ENCODE measurements at regions not wholly inside any gene's neighbourhood (a gene's known extent, or its start where the extent isn't known, plus 50 kb on each side); places are given as distances from the start of the nearest gene placed in this dataset.

DNA sequence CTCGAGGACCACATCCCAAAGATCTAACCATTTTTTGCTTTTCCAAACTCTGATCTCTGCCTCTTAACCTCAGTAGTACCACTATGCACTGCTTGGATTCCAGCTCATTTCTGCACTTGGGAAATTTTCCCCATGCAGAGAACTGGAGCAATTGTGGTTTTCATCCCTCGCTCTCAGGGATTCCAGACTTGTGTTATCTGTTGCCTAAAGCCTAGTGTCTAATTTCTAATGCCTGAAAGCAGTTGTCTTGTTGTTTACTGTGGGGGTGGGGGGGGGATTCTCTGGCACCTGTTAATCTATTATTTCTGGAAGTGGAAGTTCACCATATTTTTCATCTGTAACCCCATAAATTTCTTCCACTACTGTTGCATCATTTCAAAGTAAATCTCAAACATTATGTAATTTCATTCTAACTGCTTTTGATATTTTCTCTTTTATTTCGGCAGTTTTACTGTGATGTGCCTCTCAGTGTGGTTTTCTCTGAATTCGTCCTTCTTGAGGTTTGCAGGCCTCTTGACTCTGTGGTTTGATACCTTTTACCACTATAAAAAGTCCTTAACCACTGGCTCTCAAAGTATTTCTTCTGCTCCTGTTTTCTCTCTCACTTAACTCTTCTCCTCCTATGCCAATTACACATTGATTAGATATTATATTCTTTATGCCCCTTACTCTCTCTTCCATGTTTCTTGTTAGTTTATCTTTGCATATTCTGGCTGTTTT is 205.6 kb upstream of the EOLA2 start:
- no peak for DNase-seq

DNA sequence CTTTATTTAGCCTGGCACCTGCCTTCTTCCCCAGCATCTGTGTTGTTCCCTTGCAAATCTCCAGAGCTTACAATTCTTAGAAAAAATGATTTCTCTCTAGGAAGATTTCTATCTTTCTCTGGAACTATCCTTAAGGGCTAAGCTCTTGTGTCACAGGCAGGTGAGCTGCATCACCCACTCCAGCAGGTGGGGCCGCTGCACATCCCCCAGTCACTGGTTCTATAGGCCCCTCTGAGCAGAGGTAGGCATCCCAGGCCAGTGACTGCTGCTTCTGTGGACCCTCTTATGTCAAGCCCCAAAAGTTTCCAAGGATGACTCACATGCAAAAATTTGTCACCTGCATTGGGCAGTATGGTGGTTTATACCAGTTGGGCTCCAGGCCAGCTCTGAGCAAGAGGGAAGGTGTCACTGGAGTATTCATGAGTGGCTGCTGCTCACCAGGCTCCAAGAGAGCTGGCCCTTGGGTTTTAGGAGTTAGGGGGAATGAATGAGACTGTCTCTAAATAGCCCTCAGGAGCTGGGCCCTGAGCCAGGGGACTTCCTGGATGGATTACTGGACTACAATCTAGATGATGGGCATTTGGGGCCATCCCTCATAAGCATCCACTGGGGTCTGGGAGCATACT is 208.1 kb upstream of the EOLA2 start:
- DNase-seq: no peak

DNA sequence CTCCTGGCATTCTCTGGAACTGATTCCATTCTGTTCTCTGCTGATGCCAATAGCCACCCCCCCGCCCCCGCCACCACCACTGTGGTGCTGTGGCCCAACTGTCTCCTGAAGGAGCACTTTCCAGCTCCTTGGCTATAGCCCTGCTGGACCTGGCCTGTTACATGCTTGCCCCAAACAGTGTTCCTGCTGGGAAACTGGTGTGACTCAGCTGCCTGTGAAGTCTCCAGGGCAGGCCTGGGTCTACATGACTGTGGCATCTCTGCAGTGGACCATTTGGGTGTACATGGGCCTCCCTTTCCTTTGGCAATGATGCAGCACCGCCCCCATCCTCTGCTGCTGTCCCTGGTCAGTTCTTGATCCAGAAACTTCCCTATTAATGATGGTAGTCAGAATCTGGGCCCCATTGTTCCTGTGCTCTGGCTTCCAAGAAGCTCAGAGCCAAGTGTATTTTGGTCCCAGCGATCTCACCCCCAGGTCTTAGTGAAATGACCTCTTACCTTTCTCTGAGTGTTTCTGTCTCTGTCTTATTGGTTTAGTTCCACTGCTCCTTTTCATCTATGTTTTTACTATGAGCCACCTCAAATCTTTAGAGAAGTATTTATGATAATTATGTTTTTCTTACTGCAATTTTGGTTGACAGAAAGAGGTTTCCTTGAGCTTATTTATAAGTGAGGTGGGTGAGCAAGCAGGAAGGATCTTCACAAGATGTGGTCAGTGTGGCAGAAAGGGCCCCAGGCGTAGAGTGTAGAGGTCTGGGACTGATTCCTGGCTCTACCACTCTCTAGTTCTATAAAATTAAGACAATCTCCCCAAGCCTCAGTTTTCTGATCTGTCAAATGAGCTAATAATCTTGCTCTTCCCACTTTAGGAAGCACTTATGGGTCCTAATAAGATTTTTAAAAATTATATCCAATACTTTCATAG is 210.7 kb upstream of the EOLA2 start:
- DNase-seq: no peak

DNA sequence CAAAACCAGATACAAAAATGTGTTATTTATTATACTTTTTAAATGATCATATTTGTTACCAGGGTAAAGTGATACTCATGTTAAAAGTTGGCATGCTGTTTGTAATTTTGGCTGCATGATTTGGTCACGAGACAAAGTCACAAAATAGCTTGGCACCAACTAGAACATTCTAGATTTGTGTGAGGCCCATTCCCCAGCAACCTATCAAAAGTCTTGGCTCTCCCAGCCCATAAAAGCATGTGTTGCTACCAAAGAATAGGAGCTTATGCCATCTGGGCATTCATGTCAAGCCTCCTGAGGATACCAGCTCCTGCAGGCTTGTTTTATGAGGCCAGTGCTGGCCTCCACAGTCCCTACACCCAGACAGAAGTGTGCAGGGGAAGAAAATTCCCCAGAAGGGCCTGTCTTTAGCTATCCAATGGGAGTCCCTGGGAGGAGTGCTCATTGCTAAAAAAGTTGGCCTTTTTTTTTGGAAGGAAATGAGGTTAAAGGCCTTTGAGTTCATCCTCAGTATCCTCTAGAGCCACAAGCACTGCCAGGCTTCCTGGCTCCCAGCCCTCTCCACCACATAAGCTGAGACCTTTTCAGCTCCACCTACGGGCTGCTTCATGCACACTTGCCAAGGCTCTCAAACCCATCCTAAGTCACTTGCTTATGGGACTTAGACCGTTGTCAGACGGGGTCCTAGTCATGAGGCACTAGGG is 211.9 kb upstream of the EOLA2 start:
- DNase-seq: no peak

DNA sequence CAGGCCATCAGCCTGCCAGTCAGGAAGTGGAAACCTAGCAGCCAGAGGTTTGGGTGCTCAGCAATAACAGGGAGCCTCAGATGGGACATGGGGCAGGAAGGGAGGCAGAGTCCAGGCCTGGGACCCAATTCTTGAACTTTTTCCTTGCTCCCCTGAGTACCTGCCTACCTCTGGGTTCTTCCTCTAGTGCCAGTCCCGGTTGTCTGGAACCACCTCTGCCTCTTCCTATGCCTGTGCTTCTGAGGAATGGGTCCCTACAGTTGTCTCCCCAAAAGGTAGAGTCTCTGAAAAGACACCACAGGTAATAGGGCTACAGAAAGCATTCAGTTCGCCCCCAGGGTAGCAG is 212.4 kb upstream of the MAMLD1 start:
- DNase-seq: no peak

DNA sequence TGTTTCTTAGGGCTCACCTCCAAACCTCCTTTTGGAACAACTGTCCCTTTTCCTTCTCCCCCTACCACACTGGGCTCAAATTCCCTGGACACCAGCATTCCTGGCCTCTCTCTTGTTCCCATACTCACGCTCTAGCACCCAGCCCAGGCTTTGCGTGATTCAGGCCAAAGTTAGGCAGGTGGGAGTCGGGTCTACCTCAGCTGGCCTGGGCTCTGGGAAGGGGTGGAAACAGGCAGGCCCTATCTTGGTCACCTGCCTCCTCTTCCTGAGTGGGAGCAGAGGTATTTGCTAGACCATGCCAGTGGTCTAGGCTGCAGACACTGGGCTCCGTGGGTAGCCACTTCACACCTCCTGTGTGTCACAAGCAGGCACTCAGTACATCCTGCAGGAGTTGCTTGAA is 211.1 kb upstream of the MAMLD1 start:
- DNase-seq: no peak

DNA sequence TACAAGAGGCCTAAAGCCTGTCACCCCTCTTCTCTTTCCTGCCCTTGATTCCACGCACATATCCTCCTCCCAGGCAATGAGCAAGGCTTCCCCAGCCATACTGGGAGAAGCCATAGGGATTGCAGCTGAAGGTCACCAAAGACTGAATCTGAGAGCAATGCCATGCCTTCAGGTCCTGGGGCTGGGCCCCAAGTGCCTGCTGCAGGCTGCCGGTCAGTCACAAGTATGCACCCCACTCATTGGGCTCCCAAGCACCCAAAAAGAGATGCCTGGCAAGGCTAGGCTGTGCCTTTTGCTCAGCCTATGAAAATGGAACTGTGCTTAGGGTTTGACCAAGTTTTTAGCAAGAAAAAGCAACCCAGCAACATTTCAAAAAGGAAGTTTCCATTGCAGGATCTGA is 210.6 kb upstream of the MAMLD1 start:
- no peak for DNase-seq

DNA sequence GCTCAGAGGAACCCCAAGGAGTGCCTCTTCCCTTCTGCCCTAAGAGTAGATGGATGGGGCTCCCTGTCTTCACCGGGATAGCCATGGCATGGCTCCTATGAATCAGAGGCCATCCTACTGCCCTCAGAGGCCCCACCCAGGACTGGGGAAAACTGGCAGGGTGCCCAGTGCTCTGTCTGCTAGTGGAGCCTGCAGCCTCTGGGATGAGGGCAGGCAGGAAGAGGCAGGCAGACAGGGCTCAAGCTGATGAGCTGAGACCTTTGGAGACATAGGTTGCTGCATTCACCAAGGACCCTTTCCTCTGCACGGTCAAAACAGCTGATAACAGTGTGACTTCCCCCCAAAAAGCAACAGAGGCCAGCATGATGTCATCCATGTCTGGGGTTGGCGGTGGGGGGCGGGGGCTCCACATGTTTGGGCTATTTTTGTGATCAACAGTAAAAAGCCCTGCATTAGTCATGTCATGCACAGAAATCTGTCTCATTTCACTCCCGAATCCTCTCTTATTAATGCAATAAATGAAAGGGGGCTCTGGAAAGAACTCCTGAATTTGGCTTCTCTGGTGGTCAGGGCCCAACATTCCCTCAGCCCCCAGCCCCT is 207.6 kb upstream of the MAMLD1 start:
- DNase-seq: no peak

DNA sequence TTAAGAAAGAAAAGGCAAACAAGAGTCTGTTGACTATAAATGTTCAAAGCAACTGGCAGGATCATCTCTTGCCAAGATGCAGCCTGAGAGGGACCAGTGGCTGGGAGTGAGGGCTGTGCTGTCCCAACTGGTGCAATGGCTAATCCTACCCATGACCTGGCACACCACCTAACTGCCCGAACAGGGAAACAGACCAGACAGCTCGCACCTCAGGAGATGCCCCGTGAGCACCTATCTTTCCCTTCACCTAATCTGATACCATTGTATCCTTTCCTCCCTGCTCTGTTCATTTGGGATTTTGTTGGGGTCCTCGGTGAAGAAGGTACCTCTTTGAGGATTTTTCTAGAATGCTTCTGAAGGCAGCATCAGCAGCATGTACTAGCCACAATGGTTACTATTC is 206.5 kb upstream of the MAMLD1 start:
- DNase-seq: no peak

DNA sequence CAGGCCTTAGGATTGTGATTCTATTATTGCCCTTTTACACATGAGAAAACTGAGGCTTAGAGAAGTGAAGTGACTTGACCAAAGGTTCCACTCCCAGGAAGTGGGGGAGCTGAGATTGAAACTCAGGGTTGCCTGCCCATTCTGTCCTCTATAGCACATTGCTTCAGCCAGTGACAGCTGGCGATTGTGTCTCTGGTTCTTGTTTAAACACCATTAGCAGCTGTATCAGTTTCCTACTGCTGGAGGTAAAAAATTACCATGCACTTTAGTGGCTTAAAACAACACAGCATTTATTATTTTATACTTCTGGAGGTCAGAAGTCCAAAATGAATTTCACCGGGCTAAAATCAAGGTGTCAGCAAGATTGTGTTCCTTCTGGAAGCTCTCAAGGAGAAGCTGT is 205.8 kb upstream of the MAMLD1 start:
- DNase-seq: no peak

DNA sequence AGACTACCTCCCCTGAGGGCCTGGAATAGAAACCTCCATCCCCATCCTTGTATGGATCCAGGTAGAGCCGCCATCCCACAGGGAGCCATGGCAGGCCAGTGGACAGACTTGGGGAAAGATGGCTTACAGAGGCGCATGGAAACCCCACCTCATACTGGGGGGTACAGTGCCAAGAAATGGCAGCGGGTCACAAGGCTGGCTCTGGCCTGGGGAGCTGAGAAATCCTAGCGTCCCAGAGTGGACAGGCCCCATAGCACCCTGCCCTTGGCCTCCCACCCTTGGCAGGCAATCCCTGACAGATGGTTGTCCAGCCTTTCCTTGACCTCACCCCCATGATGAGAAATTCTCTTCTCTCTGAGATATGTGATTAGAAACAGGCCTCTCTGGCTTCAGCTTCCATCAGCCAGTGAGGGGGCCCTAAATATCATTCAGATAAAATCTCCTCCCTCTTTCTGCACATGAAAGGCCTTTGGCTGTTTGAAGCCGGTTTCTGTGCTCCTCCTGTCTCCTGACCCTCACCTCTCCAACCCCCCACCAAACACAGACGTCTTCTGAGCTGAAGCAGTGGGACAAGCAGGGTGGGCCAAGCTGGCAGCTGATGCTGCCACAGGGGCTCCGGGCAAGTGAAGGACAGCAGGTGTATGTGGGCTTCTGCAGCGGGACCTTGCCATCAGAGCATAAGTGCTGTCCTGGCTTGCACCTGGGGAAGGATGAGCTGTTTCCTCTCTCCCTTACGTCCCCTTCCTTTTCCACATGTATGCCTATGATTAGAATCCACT is 204.4 kb upstream of the MAMLD1 start:
- DNase-seq: no peak

DNA sequence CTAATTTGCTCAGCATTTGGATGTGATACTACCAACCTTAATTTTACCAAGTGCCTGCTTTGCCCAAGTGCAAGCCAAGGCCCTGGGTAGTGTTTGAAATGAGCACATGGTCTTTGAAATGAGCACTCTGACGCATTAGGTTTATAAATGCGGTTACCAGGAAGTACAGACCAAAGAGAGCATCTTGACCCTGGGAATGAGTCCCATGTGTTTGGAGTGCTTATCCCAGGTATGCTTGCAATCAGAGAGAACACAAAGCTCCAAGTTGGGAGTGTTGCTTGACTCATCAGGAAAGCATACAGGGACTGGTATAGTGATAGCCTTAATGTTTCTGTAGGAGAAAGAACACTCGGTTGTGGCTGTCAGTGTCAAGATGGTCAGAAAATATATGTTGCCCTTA is 203.6 kb upstream of the MAMLD1 start:
- no peak for DNase-seq

DNA sequence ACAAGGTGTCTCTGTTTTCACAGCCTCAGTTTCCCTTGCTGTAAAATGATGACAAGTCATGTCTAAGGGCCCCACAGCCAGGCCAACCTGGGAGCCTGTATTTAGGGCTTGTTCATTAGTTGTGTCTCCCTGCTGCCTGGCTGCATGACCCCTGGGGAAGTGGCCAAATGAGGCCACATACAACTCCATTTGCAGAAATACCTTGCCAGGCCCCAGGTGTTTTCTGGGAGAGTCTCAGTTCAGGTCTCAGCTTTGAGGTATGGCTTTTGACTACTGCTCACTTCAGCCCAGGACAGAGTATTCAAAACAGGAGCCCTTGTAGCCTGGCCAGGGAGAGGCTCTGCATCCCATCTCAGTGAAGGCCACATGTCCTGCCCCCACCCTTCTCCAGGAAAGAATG is 202.5 kb upstream of the MAMLD1 start:
- DNase-seq: no peak

DNA sequence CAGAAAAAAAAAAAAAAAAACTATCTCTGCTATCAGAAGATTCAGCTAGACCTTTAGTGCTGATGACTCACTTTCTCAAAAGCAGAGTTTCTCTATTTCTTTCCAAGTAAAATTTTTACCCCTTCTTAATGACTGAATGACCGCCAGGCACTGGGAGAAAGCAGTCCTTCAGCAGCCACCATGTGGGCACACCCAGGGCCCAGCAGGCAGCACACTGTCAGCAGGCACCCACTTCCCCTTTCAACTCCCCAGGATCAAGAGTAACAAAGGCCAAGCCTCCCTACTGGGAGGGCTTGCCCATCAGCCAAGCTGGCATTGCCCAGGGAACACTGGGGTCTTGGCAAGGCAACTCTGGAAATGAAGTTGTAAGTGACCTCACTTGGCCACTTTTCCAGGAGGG is 201.9 kb upstream of the MAMLD1 start:
- no peak for DNase-seq

DNA sequence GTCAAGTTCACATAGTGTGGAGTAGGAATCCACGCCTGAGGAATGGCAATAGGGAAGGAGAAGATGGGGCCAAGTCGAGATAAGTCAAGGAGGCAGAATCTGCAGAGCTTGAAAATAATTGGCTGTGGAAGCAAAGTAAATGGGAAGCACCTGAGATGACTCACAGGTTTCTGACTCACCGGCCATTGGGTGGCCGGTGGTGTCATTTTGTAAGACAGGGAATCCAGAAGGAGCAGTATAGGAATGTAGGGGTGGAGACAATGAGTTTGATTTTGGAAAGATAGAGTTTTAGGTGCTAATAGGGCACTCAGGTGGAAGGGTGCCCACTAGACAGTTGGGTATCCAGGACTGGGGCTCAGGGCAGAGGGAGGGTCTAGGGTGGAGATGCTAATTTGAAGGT is 201.0 kb upstream of the MAMLD1 start:
- no peak for DNase-seq

DNA sequence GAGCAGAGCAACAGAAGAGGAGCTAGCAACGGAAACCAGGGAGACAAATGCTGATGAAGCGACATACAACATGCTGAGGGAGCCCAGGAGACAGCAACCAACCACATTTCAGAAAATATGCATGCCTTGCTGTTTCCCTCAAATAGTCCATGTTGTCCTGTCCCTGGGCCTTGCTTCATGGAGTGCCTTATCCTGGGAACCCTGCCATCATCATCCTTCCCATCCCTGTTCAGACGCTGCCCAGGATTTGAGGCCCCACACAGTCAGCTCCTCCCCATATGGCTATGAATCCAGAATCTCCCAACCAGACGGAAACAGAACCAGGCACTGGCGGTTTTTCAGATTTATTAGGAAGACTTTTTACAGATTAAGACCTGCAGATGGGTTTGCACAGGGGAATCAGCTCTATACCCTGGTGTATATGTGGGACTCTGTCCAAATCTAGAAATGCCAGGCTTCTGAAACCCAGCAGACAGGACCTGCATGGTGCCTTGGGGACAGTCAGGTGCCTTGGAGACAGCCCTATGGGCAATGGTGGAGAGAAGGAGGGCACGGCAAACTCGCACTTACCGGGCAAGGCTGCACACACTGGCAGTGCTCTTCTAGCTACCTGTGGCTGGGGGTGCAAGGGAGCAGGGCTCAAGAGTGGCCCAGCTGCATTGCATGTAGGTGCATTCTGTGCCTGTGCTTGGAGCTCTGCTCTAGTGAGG is 199.7 kb upstream of the MAMLD1 start:
- DNase-seq: no peak

DNA sequence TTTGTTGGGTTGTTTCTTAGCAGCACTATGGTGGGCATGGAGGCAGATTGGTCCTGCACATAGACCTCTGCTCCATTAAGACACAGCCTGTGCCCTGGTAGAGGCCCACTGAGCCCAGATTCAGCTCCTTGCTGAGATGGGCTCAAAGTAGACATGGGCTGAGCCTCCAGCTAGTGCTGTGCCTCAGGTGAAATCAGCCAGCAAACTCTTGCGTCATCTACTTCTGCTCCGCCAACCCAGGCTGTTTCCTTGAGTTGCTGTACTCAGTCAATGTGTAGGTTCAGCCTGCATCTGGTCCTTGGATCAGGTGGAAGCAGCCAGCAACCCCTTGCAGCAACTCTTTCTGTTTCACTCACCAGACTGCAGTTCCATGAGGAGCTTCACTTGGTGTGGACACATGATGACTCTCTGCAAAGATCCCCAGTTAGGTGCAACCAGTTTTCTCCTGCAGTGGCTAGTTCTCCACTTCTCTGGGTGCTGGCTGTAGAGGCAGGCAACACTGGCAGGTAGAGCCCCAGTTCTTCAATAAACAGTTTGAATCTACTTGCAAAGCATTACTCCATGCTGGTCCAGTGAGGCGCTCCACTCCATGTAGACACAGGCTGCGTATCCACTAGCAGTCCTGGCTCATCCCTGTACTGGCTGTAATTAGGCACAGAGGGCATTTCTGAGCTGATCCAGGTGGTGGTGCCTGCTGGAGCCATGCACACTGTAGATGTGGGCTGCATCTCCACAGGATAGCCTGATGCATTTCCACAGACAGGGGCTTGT is 199.0 kb upstream of the MAMLD1 start:
- no peak for DNase-seq

DNA sequence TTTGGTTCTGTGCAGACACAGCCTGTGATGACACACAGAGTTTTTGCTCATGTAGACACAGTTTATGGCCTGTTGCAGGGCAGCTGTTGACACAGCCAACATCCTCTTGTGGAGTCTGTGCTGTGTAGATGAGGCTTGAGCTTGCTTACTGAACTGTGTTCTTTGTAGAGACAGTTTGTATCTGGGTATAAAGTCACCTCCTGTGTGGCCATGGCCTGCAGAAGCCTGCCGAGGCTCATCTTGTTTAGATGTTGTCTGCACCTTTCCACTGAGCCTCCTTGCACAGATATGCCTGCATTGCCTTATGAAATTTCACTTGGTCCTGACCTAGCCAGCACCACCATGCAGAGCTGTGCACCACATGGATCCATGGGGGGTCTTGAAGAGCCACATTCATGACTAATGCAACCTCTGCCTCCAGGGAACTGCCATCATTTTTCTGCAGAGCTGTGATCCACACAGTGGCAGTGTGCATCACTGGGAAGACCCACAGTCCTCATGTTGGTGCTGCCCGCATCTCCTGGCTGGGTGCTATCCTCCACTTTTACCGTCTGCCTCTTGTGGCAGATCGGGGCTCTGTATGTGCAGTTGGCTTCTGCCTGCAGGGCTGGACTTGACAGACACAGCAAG is 198.0 kb upstream of the MAMLD1 start:
- no peak for DNase-seq

DNA sequence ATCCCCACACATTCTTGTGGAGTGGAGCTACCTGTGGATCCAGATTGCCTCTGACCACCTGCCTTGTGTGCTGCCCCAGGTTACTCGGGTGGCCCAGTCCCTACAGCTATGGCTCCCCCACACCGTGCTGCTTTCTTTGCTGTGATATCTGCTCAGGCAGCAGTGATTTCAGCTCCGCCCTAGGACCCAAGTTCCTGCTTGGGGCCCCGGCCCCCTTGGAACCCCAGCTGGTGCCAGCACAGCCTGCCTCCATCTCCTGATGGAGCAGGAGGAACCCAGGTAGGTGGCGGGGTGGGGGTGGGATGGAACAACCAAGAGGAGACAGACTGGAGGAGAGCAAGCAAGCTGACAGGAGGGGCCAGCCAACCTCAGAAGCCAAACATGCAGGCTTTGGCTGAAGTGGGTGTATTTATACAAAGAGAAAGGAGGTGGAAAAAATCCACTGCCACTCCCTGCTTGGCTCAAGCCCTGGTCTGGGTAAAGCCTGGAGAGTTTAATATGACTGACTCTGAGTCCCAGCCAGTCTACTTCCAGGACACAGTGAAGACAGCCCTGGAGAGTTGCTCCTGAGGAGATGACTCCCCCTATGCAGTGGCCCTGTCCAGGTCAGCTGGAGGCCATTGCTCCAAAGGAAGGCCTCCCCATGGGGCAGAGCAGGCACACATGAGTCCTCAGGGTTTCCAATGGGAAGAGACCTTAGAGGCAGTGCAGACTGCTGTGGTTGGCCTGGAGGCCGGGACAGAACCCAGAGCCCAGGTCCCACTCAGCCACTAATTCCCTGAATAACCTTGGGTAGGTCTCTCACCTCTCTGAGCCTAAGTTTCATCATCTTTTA is 197.1 kb upstream of the MAMLD1 start:
- no peak for DNase-seq
